HepG2 (cell line): ENCODE measurements at regions not wholly inside any gene's neighbourhood (a gene's known extent, or its start where the extent isn't known, plus 50 kb on each side); places are given as distances from the start of the nearest gene placed in this dataset.

Source experiments
- ATAC-seq: fragments of 200-7000 bp; cut with Tn5 transposase; 3 replicates; pipeline ENCODE4 v1.9.1; 2020; ENCODE audit warnings: mild to moderate bottlenecking, moderate library complexity
- BruUV-seq: library from RNA; stranded (reverse); fragments of 400-500 nt; replicated peaks from 2 replicates; lab custom pipeline; 2021; lab: Mats Ljungman, UMichigan
- CTCF ChIA-PET: fragments of 300-600 bp; formaldehyde crosslinking; extraction: SDS; loops from one replicate; lab custom pipeline; 2021; ENCODE audit warnings: low total read pairs, inconsistent platforms, low intra/inter-chr PET ratio; lab: Yijun Ruan, JAX
- POLR2A ChIA-PET: fragments of 350-600 bp; sonication (Branson Sonifier 250); formaldehyde crosslinking; loops from one replicate; lab custom pipeline; 2020; ENCODE audit warnings: antibody characterized with exemption, inconsistent platforms; lab: Yijun Ruan, JAX
- DNase-seq: peaks from one replicate; pipeline ENCODE4 v3.0.0-alpha.2; 2015; ENCODE audit warnings: low spot score
- FAIRE-seq: peaks from 3 replicates; lab custom pipeline; 2011; peaks lifted over from hg19 to GRCh38; lab: Jason Lieb, UNC
- H2AFZ ChIP-seq: one replicate; pipeline ENCODE4 v1.6.1; 2011; ENCODE audit warnings: low read length, inconsistent platforms
- H3K27ac ChIP-seq: fragments of 300-600 bp; 3 replicates; pipeline ENCODE4 v1.8.0; 2011; ENCODE audit warnings: mixed run types, mild to moderate bottlenecking, mixed read lengths, low read length, inconsistent platforms; ENCODE audit not compliant: insufficient read depth; ENCODE audit errors: extremely low read length
- H3K27me3 ChIP-seq, 2 experiments: fragments of 200-600 bp in 1 of 2; 2 replicates in 1 of 2; 3 replicates in 1 of 2; pipeline versions ENCODE4 v1.6.0 to v1.8.0; 2011; ENCODE audit warnings: low read length in 2 of 2, mild to moderate bottlenecking in 2 of 2, moderate library complexity in 2 of 2, inconsistent platforms in 1 of 2; ENCODE audit not compliant: insufficient read depth in 2 of 2, control insufficient read depth in 1 of 2
- H3K36me3 ChIP-seq, 2 experiments: fragments of 200-600 bp in 1 of 2; replicated peaks in 1 of 2; 2 replicates in 1 of 2; 3 replicates in 1 of 2; pipeline versions ENCODE4 v1.5.1 to v1.8.0; 2011; ENCODE audit warnings: low read length in 2 of 2, inconsistent platforms in 1 of 2; ENCODE audit not compliant: insufficient read depth in 2 of 2, control insufficient read depth in 1 of 2
- H3K4me1 ChIP-seq: 2 replicates; pipeline ENCODE4 v1.5.1; 2012; ENCODE audit warnings: low read length, inconsistent platforms; ENCODE audit not compliant: insufficient read depth
- H3K4me2 ChIP-seq: 2 replicates; pipeline ENCODE4 v1.6.0; 2011; ENCODE audit warnings: low read depth, low read length, inconsistent platforms
- H3K4me3 ChIP-seq, 3 experiments: fragments of 200-600 bp in 1 of 3; sonication (generic), shearing (Covaris generic) in 1 of 3; replicated peaks in 1 of 3; 2 replicates each; pipeline ENCODE4 v1.5.1; 2011 to 2016; ENCODE audit warnings: low read length in 3 of 3, inconsistent platforms in 2 of 3, low read depth in 2 of 3, mild to moderate bottlenecking in 2 of 3, control low read depth in 1 of 3, mixed read lengths in 1 of 3; ENCODE audit not compliant: insufficient read depth in 1 of 3
- H3K79me2 ChIP-seq: one replicate; pipeline ENCODE4 v1.6.1; 2011; ENCODE audit warnings: low read length, inconsistent platforms; ENCODE audit not compliant: insufficient read depth
- H3K9ac ChIP-seq: 2 replicates; pipeline ENCODE4 v1.6.0; 2011; ENCODE audit warnings: mild to moderate bottlenecking, low read depth, low read length, inconsistent platforms; ENCODE audit not compliant: insufficient read depth
- H3K9me3 ChIP-seq: 2 replicates; pipeline ENCODE4 v1.5.1; 2012; ENCODE audit warnings: mild to moderate bottlenecking, low read length
- H4K20me1 ChIP-seq: 2 replicates; pipeline ENCODE4 v1.6.0; 2011; ENCODE audit warnings: inconsistent platforms, mild to moderate bottlenecking, low read length, moderate library complexity; ENCODE audit not compliant: insufficient read depth
- ARNTL ChIP-seq: sonication (generic); formaldehyde crosslinking; IDR thresholded peaks from 2 replicates; pipeline ENCODE4 v1.4.0; 2020; ENCODE audit warnings: mild to moderate bottlenecking, missing genetic modification reagents
- CENPT ChIP-seq: sonication (generic); formaldehyde crosslinking; IDR thresholded peaks from 2 replicates; pipeline ENCODE4 v1.8.0; 2022; ENCODE audit warnings: low read depth, mild to moderate bottlenecking, moderate library complexity, missing genetic modification reagents
- HNF4G ChIP-seq, 2 experiments: sonication (generic) in 1 of 2; formaldehyde crosslinking in 1 of 2; IDR thresholded peaks; 2 replicates each; pipeline versions ENCODE4 v1.4.0 to v1.6.1; 2011 to 2020; ENCODE audit warnings: borderline replicate concordance in 2 of 2, low read depth in 2 of 2, mild to moderate bottlenecking in 2 of 2, low read length in 1 of 2, missing genetic modification reagents in 1 of 2, moderate library complexity in 1 of 2
- NR2F1 ChIP-seq, 2 experiments: fragments of 450-650 bp in 1 of 2; formaldehyde crosslinking in 1 of 2; IDR thresholded peaks; 2 replicates each; pipeline versions ENCODE4 v1.5.0 to v1.6.1; 2016 to 2020; ENCODE audit warnings: mild to moderate bottlenecking in 1 of 2, missing compliant biosample characterization in 1 of 2, missing genetic modification reagents in 1 of 2, moderate library complexity in 1 of 2
- TBL1XR1 ChIP-seq: fragments of 150-350 bp; IDR thresholded peaks from 2 replicates; pipeline ENCODE4 v1.6.1; 2014; ENCODE audit warnings: borderline replicate concordance, low read length; ENCODE audit not compliant: partially characterized antibody
- ZIK1 ChIP-seq: sonication (generic); formaldehyde crosslinking; IDR thresholded peaks from 2 replicates; pipeline ENCODE4 v1.5.0; 2020; ENCODE audit warnings: mild to moderate bottlenecking, low read depth, missing genetic modification reagents, borderline replicate concordance
- ZKSCAN8 ChIP-seq: IDR thresholded peaks from 2 replicates; pipeline ENCODE4 v1.6.1; 2016; ENCODE audit warnings: borderline replicate concordance, missing genetic modification reagents, missing compliant biosample characterization
- ZNF234 ChIP-seq: sonication (generic); formaldehyde crosslinking; conservative IDR thresholded peaks from 2 replicates; pipeline ENCODE4 v1.5.1; 2020; ENCODE audit warnings: mild to moderate bottlenecking, missing genetic modification reagents
- ZNF619 ChIP-seq: sonication (generic); formaldehyde crosslinking; IDR thresholded peaks from 2 replicates; pipeline ENCODE4 v1.4.0; 2020; ENCODE audit warnings: mild to moderate bottlenecking, missing genetic modification reagents
- ZNF737 ChIP-seq: sonication (generic); formaldehyde crosslinking; IDR thresholded peaks from 2 replicates; pipeline ENCODE4 v1.5.0; 2020; ENCODE audit warnings: missing genetic modification reagents, mild to moderate bottlenecking, borderline replicate concordance
- ZNF879 ChIP-seq: sonication (generic); formaldehyde crosslinking; IDR thresholded peaks from 2 replicates; pipeline ENCODE4 v1.8.1; 2023; ENCODE audit warnings: missing genetic modification reagents
- WGBS: methylation state at CpG from one replicate; pipeline ENCODE4 v1.1.6; 2017; ENCODE audit warnings: low lambda C conversion rate; 5-methylcytosine and 5-hydroxymethylcytosine counted together
- in situ Hi-C: cut with HindIII; loops from 2 replicates; pipeline ENCODE4 v1.10.0; 2017; ENCODE audit warnings: low pct_unique_long_range_greater_than_20kb; ENCODE audit not compliant: extremely low pct_ligation_motif_present
- intact Hi-C: fragments of 100-400 bp; cut with micrococcal nuclease; formaldehyde crosslinking; loops from one replicate; pipeline ENCODE4 v1.10.0; 2022; ENCODE audit not compliant: unreplicated experiment

- in situ Hi-C loops = no loop called here
- no peak overlapping the region for H3K9ac ChIP-seq
- no peak for TF ChIP-seq ZNF879 (CRISPR knock-in tag)
- no peak for TF ChIP-seq ZNF737 (CRISPR knock-in tag)
- TF ChIP-seq CENPT = no peak
- no peak for TF ChIP-seq TBL1XR1
- TF ChIP-seq NR2F1 (CRISPR knock-in tag; IDR thresholded peaks at IDR 0.05) = no peak
- no peak for TF ChIP-seq ZNF234 (CRISPR knock-in tag)
- no peak for TF ChIP-seq ARNTL (CRISPR knock-in tag)
- TF ChIP-seq HNF4G (IDR thresholded peaks at IDR 0.05; ENCODE audit: borderline replicate concordance, low read depth, low read length) = no peak
- no peak for TF ChIP-seq HNF4G (CRISPR knock-in tag; IDR thresholded peaks at IDR 0.05; ENCODE audit: borderline replicate concordance, low read depth)
- no peak for TF ChIP-seq ZNF619 (CRISPR knock-in tag)
- no peak for TF ChIP-seq ZKSCAN8 (CRISPR knock-in tag)
- no peak for TF ChIP-seq ZIK1
- H3K27ac ChIP-seq = no peak overlapping the region
- DNase-seq = no peak
- H3K4me1 ChIP-seq = no peaks in the 10 kb centered on the region
- H3K79me2 ChIP-seq = no peaks in the 10 kb centered on the region
- 60% methylated on average over 5 of the region's 6 CpGs for WGBS
- H2AFZ ChIP-seq = no peak overlapping the region
- ChIA-PET CTCF (no interaction called here), POLR2A (no interaction called here)
- no peak overlapping the region for H3K4me3 ChIP-seq
- no peak for ATAC-seq
- H4K20me1 ChIP-seq = no peaks in the 10 kb centered on the region
- H3K36me3 ChIP-seq = no peaks in the 10 kb centered on the region
- H3K4me2 ChIP-seq = no peak overlapping the region
- no peak for FAIRE-seq
- intact Hi-C loops = no loop called here
- BruUV-seq = no TSS peak
- peaks cover 14% of the 10 kb centered on the region; the same call in 1 of the 2 replicates for H3K9me3 ChIP-seq
- H3K27me3 ChIP-seq = no peaks in the 10 kb centered on the region
Observed at GRCh38 chr7:68411742-68412141, 1186.5 kb upstream of the AUTS2 start.
